T-helper 1 cell treated with Interleukin-12 subunit alpha and Interleukin-12 subunit beta and Interleukin-4 antibody, amounts not matched to agents 30 μg/mL and 1 μg/mL, for 36 hours (primary cell): ENCODE measurements at regions not wholly inside any gene's neighbourhood (a gene's known extent, or its start where the extent isn't known, plus 50 kb on each side); places are given as distances from the start of the nearest gene placed in this dataset.

ENCODE experiments used
- H3K27ac Mint-ChIP-seq: one replicate; pipeline ENCODE4 v1.8.0; 2021; ENCODE audit warnings: mild to moderate bottlenecking, mixed read lengths
- H3K27me3 Mint-ChIP-seq: one replicate; pipeline ENCODE4 v1.8.0; 2021; ENCODE audit warnings: low read depth, mixed read lengths
- H3K36me3 Mint-ChIP-seq: one replicate; pipeline ENCODE4 v1.8.0; 2021; ENCODE audit warnings: low read depth, mixed read lengths
- H3K4me1 Mint-ChIP-seq: one replicate; pipeline ENCODE4 v1.8.0; 2021; ENCODE audit warnings: low read depth, mixed read lengths
- H3K4me3 Mint-ChIP-seq: one replicate; pipeline ENCODE4 v1.8.0; 2021; ENCODE audit warnings: mild to moderate bottlenecking, moderate library complexity, mixed read lengths
- H3K9me3 Mint-ChIP-seq: one replicate; pipeline ENCODE4 v1.8.0; 2021; ENCODE audit warnings: mixed read lengths

- Mint-ChIP-seq H3K27ac (no peak overlapping the region), H3K27me3 (no peaks in the 10 kb centered on the region), H3K4me3 (no peak overlapping the region), H3K4me1 (no peaks in the 10 kb centered on the region), H3K9me3 (peaks cover 12% of the 10 kb centered on the region), H3K36me3 (no peaks in the 10 kb centered on the region)
Observed at GRCh38 chr16:27123795-27124409, 57.2 kb downstream of the C16orf82 start.

- H3K4me3 Mint-ChIP-seq = no peak overlapping the region
- H3K9me3 Mint-ChIP-seq = peaks cover 20% of the 10 kb centered on the region
Observed at GRCh38 chr16:27127308-27127707, 60.6 kb downstream of the C16orf82 start.

GRCh38 chr16:27129401-27129800 is 62.7 kb downstream of the C16orf82 start:
- Mint-ChIP-seq H3K27me3 (no peaks in the 10 kb centered on the region), H3K27ac (no peak overlapping the region), H3K9me3 (peaks cover 23% of the 10 kb centered on the region), H3K4me3 (no peak overlapping the region), H3K4me1 (no peaks in the 10 kb centered on the region), H3K36me3 (no peaks in the 10 kb centered on the region)

More at GRCh38 chr16:27127308-27127707, 60.6 kb downstream of the C16orf82 start:
- H3K27ac Mint-ChIP-seq = no peak overlapping the region
- no peaks in the 10 kb centered on the region for H3K27me3 Mint-ChIP-seq
- no peaks in the 10 kb centered on the region for H3K36me3 Mint-ChIP-seq
- H3K4me1 Mint-ChIP-seq = no peaks in the 10 kb centered on the region

GRCh38 chr16:27138257-27138656 is 65.1 kb upstream of the KDM8 start:
- Mint-ChIP-seq H3K27ac (peak overlapping the region; percentile 71), H3K36me3 (peaks cover 8% of the 10 kb centered on the region), H3K4me1 (peaks cover 2% of the 10 kb centered on the region), H3K9me3 (peaks cover 20% of the 10 kb centered on the region), H3K4me3 (peak overlapping the region; percentile 2), H3K27me3 (peaks cover 20% of the 10 kb centered on the region)

GRCh38 chr16:27145630-27146029 is 57.7 kb upstream of the KDM8 start:
- peaks cover 11% of the 10 kb centered on the region for H3K9me3 Mint-ChIP-seq
- H3K27me3 Mint-ChIP-seq = peaks cover 7% of the 10 kb centered on the region

GRCh38 chr16:27149986-27150385 is 53.3 kb upstream of the KDM8 start:
- H3K9me3 Mint-ChIP-seq = peaks cover 11% of the 10 kb centered on the region
- H3K4me3 Mint-ChIP-seq = no peak overlapping the region
- peaks cover 3% of the 10 kb centered on the region for H3K27me3 Mint-ChIP-seq
- no peak overlapping the region for H3K27ac Mint-ChIP-seq
- H3K4me1 Mint-ChIP-seq = peaks cover 2% of the 10 kb centered on the region
- no peaks in the 10 kb centered on the region for H3K36me3 Mint-ChIP-seq

More at GRCh38 chr16:27145630-27146029, 57.7 kb upstream of the KDM8 start:
- Mint-ChIP-seq H3K4me3 (no peak overlapping the region), H3K36me3 (no peaks in the 10 kb centered on the region), H3K27ac (no peak overlapping the region), H3K4me1 (no peaks in the 10 kb centered on the region)

GRCh38 chr16:27152121-27152520 is 51.2 kb upstream of the KDM8 start:
- Mint-ChIP-seq H3K4me3 (no peak overlapping the region), H3K4me1 (peaks cover 7% of the 10 kb centered on the region), H3K27me3 (no peaks in the 10 kb centered on the region), H3K27ac (no peak overlapping the region), H3K9me3 (no peaks in the 10 kb centered on the region), H3K36me3 (no peaks in the 10 kb centered on the region)

GRCh38 chr16:27152801-27153200 is 50.5 kb upstream of the KDM8 start:
- no peaks in the 10 kb centered on the region for H3K36me3 Mint-ChIP-seq
- peaks cover 7% of the 10 kb centered on the region for H3K4me1 Mint-ChIP-seq
- no peak overlapping the region for H3K4me3 Mint-ChIP-seq
- no peaks in the 10 kb centered on the region for H3K9me3 Mint-ChIP-seq
- no peaks in the 10 kb centered on the region for H3K27me3 Mint-ChIP-seq
- H3K27ac Mint-ChIP-seq = no peak overlapping the region
